ENCODE measurements at regions not wholly inside any gene's neighbourhood (a gene's known extent, or its start where the extent isn't known, plus 50 kb on each side); places are given as distances from the start of the nearest gene placed in this dataset.

- TF ChIP-seq CTCF (IDR thresholded peaks at IDR 0.05; ENCODE audit: insufficient read depth, low read length, poor library complexity, severe bottlenecking) (no peak), EZH2phosphoT487 (conservative IDR thresholded peaks at IDR 0.05; ENCODE audit: low read length) (no peak)
Measured at GRCh38 chr16:76755496-76755895, 435.5 kb upstream of the MON1B start.

Measured in SU-DHL-6 (cell line).